ENCODE measurements at regions not wholly inside any gene's neighbourhood (a gene's known extent, or its start where the extent isn't known, plus 50 kb on each side); places are given as distances from the start of the nearest gene placed in this dataset.
"Not testable (repeated sequence)": the region's sequence is repeated elsewhere in the genome, so short reads cannot be mapped to it uniquely, and the experiment has no call there.

DNA sequence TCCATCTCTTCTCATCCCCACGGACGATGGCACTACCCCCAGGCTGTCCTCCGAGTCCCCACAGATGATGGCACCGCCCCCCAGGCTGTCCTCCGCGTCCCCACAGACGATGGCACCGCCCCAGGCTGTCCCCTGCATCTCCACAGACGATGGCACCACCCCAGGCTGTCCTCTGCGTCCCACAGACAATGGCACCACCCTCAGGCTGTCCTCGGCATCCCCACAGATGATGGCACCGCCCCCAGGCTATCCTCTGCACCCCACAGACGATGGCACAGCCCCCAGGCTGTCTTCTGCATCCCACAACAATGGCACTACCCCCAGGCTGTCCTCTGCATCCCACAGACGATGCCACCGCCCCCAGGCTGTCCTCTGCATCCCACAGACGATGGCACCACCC, 57.4 kb upstream of the PTCH1 start:
- DNase-seq: peak; percentile 7

GRCh38 chr9:95573463-95573862, 56.7 kb upstream of the PTCH1 start:
- no peak for DNase-seq

DNA sequence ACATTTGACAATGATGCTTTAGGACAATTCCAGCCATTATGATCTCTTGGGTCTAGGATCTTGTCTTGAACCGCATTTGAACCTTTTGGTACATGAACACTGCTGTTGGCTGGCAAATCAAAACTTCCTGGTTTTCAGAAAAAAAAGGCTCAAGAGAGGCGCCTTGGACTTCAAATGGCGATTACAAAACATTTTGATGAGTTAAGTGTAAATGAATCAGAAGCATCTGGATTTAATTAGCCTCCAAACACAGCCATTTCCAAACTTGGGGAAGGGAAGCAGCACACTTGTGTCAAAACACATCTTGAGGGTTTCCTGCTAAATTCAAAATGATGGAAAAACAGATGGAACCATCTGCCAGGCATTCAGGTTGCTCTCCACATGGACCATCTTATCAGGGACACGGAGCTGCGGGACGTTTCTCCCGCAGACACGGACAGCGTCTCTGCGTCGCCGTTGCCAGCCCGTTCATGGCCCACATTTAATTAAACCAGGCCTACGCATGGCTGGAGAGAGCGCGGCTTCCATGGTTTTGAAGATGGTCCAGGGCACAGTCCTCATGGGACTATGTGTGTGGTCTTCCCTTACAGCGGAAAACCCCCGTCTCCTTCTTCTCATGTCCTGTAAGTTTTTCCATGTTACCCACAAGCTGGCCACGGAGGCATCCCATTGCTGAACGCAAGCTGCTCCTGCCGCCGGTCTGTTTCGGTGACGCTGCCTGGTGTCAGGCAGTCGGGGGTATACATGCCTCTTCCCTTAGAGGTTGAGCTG, 55.8 kb upstream of the PTCH1 start:
- DNase-seq: no peak

DNA sequence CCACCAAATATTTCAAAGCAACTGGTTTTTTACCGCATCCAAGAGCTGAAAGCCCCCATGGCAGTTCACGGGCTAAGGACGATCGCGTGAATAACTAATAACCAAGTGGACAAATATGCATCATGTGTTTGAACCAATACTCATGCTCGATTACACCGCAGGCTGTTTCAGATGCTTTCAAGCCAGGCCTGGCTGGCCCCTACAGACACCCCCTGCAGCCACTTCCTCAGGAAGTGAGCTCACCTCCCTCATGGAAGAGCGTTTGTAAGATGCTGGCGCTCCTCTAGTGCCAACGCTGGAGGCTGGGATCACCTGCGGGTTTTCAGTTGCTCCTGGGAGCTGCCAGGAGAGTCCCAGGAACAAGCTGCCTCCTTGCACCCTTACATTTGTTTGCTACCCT, 53.9 kb upstream of the PTCH1 start:
- DNase-seq: no peak

DNA sequence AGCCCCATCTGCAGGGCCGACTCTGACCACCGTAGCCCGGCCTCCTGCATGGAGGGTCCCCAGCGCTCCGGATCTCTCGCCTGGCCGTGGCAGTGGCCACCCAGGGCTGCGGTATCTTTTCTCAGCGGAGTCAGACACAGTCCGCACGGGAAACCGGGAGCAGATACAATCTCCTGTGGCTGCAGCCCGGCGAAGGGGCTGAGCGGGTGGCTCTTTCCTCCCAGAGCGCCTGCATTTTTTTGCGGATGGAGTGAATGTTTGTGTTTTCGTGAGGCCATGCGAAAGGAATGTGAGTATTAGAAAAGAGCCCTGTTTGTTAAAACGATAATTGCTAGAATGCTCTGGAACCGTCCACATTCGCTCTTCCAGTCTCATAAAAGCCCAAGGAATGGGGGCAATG, 53.4 kb upstream of the PTCH1 start:
- DNase-seq: no peak

GRCh38 chr9:95568735-95569134, 52.0 kb upstream of the PTCH1 start:
- not testable (repeated sequence) for DNase-seq

Data from activated CD4-positive, alpha-beta T cell treated with anti-CD3 and anti-CD28 coated beads, Interleukin-10, Interleukin-2, amounts not matched to agents 100 ng/mL and 50 ng/mL, durations not matched to agents 16 hours and 8 hours (primary cell).